GM19025 (cell line): ENCODE measurements at regions not wholly inside any gene's neighbourhood (a gene's known extent, or its start where the extent isn't known, plus 50 kb on each side); places are given as distances from the start of the nearest gene placed in this dataset.
"Not testable (repeated sequence)": the region's sequence is repeated elsewhere in the genome, so short reads cannot be mapped to it uniquely, and the experiment has no call there.

ENCODE experiments used
- ATAC-seq: cut with Tn5 transposase; IDR thresholded peaks from one replicate; pipeline ENCODE4 v1.9.1; 2021; ENCODE audit warnings: mild to moderate bottlenecking, low read depth, moderate library complexity; ENCODE audit not compliant: unreplicated experiment

DNA sequence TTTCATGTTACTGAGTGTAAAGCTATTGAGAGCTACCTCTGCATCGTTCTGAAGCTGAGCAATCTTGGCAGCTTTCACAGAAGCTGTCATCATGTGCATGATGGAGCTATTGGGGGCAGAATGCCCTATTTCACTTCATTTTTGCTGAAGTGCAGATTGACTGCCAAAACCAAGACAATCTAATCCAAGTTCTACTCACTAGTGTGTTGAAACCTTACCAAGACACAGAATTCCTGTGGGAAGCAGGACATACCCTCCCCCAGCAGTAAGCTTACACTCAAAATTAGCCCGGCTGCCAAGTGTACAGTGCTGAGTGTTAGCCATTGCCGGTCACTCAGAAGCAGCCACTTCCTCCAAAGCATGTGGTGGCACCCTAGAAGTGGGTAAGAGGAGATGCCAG, 177.3 kb upstream of the TENT5A start:
- ATAC-seq, result no peak

GRCh38 chr6:81925201-81925600, 172.7 kb upstream of the TENT5A start:
- no peak for ATAC-seq

GRCh38 chr6:81909981-81910900, 157.8 kb upstream of the TENT5A start:
- no peak for ATAC-seq

- ATAC-seq, result no peak
Measured at GRCh38 chr6:81909162-81909561, 156.7 kb upstream of the TENT5A start.

- peak; percentile 80 for ATAC-seq
Measured at GRCh38 chr6:81906709-81907204, 154.3 kb upstream of the TENT5A start.

DNA sequence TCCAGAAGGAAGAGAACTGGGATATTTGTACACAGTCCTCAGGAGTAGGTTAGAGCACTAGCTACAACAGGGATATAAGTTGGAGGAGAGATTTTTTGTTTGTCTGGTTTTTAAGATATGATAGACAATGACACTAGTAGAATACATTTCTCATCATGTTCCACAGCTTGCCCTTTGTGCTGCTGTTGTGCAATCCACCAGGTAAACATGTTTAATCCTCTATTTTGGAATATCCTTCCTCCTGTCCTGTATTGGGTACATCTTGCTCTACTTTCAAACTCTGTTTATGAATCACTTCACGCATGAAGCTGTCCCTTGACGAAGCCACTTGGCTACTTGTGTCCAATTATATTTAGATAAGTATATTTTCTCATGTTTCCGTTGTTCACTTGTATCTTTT, 153.6 kb upstream of the TENT5A start:
- ATAC-seq, result no peak

GRCh38 chr6:81901551-81901966, 149.1 kb upstream of the TENT5A start:
- no peak for ATAC-seq

- ATAC-seq, result peak; percentile 94
Measured at GRCh38 chr6:81900616-81901015, 148.1 kb upstream of the TENT5A start.

DNA sequence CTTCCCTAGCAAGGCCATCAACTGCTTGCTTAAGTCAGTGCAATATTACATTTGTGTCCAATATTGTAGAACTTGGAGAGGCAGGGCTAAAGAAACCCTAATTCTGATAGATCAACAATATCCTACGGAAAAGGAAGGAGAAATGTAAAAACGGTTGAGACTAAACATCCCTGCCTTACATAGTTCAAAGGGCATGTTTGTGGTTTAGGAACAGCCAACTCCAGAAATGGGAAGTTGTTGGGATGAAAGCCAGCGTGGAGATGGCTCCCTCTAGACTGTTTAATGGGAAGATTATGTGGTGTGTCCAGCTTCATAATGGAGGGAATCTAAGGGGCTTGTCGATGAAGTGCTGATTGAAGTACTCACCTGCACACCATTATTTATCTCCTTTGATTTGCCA, 145.3 kb upstream of the TENT5A start:
- no peak for ATAC-seq

GRCh38 chr6:81896525-81897503, 144.3 kb upstream of the TENT5A start:
- ATAC-seq, result no peak

DNA sequence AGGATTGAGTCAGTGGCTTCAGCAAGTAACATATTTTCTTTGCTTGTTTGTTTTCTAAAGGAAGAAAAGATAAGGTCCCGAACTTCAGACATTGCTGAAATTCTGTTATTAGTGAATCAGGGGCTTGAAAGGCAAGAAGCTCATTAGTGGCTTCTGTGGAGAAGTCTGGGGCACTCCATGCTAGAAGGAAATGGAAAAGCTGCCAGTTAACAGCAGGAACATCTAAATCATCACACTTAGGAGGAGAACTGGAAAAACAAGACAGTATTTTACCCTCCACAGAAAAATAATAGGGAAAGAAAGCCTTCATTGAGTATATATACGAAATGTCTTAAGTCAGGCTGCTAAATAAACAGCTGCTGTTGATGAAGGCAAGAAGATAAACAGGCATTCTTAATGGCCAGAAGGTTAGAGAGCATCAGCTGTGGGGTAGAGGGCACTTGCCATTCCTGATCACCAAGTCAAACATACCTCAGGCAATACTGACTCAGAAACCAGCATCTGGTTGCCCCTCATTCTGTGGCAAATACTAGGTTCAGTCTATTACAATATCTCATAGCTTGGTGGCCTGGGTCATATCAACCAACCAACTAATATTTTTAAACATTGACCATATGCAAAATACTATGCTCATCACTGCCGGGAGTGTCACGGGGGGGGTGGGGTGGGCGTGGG, 143.2 kb upstream of the TENT5A start:
- no peak for ATAC-seq

DNA sequence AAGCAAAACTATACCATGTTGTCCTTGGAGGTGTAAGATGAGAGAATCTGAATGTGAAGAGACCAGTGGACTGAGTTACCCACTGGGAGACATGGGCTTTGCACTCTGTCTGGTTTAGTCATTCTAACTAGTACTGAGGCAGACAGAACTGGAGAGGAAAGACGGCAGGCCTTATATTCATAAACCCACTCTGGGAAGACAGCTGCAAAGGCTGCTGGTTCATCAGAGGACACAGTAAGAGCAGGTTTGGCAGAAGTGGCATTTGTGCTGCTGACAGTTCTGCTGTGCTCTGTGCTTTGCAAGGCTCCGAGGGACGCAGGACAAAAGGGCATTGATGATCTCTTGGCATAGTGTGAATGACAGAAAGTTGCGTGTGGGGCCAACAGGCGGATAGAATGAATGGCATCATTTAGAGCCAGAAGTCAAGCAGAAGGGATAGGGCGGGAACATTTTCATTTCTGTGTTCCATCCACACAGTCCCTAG, 142.3 kb upstream of the TENT5A start:
- ATAC-seq, result peak; percentile 43

DNA sequence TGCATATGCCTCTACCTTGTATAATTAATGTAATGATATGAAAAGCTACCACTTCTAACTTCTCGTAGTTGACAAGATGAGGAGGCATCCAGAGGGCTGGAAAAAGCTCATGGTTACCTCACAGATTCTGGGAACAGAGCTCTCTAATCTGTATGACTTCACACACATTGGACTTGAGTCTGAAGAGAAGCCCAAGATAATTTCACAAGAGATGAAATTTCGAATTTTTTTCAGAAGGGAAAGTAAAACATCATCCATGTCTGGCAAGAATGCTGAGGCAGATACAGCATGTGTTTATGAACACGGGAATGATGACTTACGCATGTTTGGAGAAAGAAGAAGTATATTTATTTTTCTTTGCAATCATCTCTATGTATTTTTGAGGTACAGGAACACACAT, 141.8 kb upstream of the TENT5A start:
- ATAC-seq, result no peak

DNA sequence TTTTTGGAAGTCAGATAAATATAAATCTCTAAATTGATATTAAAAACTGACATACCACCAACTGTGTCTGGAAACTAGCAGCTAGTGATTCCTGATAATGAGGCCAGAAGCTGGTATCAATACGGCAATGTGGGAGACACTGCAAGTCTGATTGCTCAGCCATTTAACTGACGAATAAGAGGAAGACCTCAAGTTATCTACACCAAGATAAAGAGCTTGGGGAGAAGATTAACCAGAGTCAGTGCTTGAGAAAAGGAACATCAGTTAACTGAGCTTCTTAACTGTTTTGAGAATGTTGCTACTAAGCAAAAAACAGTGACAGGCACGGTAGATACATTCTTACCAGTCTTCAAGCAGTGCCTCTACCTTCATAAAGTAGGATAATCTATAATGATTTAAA, 140.4 kb upstream of the TENT5A start:
- ATAC-seq, result no peak

DNA sequence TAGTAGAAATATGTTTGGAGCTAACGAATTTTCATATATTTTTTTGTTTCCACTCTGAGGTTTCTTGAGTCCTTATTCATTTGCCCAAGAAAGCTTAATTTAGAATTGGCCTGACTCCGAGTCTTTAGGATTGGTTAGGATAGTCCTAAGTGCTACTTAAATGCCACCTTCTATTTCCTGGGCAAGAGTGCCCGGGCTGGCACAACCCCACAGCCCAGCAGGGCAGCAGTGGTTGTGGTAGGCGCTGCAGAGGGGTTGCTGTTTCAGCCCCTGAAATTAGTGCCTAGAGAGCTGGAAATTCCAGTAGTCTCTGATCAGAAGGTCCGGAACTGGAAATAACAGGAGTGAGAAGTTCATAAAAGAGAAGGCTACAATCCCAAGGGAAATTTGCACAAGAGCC, 139.4 kb upstream of the TENT5A start:
- ATAC-seq, result no peak

- ATAC-seq, result no peak
Measured at GRCh38 chr6:81890846-81891245, 138.4 kb upstream of the TENT5A start.

GRCh38 chr6:81889377-81890053, 137.0 kb upstream of the TENT5A start:
- ATAC-seq, result no peak

DNA sequence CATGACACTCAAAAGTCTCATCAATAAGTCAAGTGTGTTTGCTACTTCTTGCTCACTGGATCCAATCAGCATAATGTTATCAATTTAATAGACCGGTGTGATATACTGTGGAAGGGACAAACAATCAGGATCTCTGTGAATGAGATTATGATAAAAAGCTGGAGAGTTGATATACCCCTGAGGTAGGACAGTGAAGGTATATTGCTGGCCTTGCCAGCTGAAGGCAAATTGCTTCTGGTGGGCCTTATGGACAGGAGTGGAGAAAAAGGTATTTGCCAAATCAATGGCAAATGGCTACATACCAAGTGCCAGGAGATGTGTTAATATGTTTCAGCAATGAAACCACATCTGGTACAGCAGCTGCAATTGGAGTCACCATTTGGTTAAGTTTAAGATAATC, 134.4 kb upstream of the TENT5A start:
- ATAC-seq, result not testable (repeated sequence)

- ATAC-seq, result no peak
Measured at GRCh38 chr6:81886157-81886556, 133.7 kb upstream of the TENT5A start.

GRCh38 chr6:81881660-81882059, 129.2 kb upstream of the TENT5A start:
- ATAC-seq, result no peak
